ENCODE measurements at regions not wholly inside any gene's neighbourhood (a gene's known extent, or its start where the extent isn't known, plus 50 kb on each side); places are given as distances from the start of the nearest gene placed in this dataset.

- no peak for TF ChIP-seq POLR2A (IDR thresholded peaks at IDR 0.05)
- TF ChIP-seq CTCF (IDR thresholded peaks at IDR 0.05) = no peak
Observed at GRCh38 chr6:169866140-169866534, 114.7 kb downstream of the ERMARD start.

All from testis (tissue), 2 donors.